Stimulated activated CD4-positive, alpha-beta T cell treated with anti-CD3 and anti-CD28 coated beads, Interleukin-15, amount 100 ng/mL, for 24 hours (primary cell): ENCODE measurements at regions not wholly inside any gene's neighbourhood (a gene's known extent, or its start where the extent isn't known, plus 50 kb on each side); places are given as distances from the start of the nearest gene placed in this dataset.

ENCODE experiments used
- DNase-seq: peaks from one replicate; pipeline ENCODE4 v3.0.0-alpha.2; 2020

DNA sequence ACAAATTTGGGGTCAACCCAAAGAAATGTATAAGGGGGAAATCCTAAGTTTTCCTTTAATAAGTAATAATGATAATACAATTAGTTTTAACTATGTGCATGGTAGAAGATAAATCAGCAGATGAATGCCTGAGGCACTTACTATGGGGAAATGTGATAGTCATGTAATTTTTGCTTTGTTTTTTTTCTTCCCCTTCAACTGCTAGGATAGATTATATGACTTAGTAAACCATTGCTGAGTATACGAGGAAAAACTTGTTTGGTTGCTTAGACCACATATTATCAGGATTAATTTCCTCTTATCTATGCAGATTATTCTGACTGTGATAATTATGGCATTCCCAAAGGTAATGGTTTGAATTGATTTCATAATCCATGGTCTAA lies 181.1 kb downstream of the TGFB2 start:
- DNase-seq: no peak

DNA sequence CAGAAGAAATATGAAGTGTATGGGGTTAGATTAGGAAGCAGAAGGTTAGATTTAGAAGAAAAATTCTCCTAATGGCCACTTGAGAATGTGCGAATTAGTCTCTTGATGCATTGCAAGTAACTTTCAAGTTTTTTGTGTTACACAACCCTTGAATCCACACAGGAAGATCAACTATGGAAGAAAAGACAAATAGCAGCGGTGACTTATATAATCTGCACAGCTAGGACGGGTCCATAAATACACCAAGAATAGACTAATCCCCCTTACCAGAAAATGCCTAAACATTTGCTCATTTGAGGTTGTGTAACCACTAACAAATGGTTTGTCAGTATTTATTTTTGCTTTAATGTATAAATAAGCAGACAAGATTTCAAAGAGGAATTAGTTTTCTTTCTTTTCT lies 182.6 kb downstream of the TGFB2 start:
- no peak for DNase-seq

DNA sequence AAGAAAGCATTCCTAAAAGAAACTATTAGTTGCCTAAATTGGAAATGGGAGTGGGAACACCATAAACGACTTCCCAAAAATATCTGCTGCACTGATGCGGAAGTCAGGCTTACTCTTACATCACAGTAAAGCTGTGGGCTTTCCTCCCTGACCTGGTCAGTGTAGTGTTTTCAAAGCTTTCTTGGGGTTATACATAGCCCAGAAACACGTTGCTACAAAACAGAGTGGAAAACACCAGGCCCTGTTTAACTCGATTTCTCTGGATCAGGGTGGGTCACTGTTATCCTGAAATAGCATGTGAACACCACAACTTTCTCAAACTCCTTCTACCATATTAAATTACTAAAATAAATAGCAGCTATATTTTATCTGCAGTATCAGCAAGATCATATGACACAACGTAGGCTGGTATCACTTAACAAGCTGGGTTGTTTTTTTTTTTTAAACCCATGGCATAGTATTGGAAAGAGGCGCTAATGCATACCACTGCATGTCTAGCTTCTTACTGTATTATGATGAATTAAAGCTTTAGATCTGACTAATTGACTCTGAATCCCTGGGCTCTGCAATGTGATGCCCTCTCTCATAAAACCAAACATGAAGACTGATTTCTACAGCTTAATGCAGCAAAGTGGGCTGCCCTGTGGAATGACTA lies 184.6 kb downstream of the TGFB2 start:
- no peak for DNase-seq

DNA sequence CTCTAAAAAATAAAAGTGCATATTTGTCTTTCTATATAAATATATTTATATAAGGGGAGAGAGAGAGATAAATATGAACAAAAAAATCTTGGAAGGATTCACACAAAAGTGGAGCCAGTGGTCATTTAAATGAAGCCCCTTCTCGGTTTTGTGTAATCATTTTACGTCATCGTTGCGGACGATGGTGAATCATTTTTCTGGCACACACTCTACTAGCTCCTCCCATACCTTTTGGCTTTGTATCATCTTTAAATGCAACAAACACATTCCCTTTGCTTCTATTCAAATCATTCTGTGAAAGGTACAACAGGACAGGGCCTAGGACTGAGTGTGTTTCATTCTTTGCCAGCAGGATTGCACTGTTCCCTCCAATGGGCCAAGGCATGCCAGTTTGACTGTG lies 186.8 kb downstream of the TGFB2 start:
- no peak for DNase-seq

DNA sequence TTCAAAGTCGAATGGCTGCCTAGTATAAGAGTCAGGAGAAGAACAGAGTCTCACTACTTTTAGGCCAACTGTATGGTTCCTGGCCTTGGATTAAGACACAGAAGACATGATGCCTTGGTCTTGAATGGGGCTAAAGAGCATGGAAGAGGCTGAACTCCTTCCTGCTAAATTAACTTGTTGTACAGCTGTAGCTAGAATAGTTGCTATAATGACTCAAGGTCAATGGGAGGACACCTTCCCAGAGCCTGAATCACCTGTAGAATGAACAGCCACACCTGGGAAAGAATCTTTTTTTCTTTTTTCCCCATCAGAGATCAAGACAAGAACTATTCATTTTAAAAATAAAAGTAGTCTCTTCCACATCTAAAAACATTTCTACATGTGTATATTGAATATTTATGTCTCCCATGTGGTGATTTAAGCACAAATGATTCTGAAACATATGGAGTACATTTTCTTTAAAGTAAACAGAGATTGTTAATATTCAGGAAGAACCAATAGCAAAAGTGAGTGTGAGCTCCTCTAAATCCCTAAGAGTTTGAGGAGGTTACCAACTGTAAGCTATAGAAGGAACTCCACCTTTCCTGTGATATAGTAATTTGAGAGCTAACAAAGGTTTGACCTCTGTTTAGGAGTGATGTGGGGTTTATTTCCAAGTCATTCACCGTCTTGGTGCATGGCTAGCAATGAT lies 191.3 kb downstream of the TGFB2 start:
- no peak for DNase-seq

DNA sequence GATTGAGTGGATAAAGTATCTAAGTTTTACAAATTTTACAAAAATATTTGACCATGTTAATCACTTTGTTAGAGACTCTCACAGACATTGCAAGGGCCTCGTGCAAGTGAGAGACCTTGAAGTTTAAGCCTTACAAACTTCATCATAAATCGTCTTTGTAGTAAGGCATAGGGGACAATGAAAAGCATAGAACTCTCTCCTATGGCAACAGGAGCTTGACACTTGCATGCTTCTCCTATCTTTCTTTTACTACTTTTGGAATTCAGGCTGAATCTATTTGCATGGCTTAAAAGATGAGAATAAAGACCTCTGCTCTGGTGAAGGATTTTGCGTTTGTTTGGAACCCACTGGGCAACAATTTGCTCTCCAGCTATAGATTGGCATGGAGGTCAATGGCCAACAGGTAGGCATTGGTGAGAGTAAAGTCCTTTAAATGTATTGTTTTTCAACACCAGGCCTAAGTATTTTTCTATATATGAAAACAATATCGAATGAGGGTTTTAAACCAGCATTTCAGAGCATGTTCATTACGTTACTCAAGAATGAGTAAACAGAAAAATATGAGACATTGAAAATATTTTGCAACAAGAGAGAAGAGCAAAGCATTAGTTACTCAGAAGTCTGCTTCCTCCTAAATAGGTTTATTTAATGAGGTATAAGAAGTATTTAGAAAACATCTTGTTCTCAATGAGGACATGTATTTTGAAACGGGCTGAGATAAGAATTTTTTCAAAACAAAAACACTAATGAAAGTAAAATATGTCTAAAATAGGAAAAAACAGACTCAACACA lies 192.2 kb downstream of the TGFB2 start:
- no peak for DNase-seq

DNA sequence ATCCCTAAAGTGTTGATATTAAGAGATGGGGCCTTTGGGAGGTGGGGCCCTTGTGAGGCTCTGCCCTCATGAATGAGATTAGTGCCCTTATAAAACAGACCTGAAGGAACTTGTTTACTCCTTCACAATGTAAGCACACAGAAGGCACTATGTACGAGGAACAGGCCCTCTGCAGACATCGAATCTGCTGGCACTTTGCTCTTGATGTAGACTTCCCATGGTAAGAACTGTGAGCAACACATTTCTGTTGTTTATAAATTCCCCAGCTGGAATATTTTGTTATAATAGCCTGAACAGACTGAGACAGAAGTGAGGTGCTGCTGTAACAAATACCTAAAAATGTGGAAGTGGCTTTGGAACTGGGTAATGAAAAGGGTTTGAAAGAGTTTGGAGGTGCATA lies 193.2 kb downstream of the TGFB2 start:
- DNase-seq: no peak

DNA sequence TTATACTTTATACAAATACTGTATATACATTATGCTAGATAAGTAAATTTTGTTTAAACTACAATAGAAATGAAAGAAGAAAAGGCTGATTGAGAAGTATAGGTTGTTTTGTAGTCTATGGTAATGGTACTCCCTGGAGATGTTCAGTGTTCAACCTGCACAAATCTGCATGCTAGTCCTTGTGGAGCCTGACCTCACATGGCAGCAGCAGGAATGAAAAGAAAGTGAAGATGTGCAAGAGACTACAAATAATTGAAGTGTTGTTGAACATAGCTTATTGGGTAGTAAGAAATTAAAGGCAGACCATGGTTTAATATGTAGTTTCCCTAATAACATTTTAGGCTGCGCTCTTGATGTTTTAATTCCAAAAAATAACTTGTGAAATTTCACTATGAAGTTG lies 201.2 kb downstream of the TGFB2 start:
- no peak for DNase-seq

DNA sequence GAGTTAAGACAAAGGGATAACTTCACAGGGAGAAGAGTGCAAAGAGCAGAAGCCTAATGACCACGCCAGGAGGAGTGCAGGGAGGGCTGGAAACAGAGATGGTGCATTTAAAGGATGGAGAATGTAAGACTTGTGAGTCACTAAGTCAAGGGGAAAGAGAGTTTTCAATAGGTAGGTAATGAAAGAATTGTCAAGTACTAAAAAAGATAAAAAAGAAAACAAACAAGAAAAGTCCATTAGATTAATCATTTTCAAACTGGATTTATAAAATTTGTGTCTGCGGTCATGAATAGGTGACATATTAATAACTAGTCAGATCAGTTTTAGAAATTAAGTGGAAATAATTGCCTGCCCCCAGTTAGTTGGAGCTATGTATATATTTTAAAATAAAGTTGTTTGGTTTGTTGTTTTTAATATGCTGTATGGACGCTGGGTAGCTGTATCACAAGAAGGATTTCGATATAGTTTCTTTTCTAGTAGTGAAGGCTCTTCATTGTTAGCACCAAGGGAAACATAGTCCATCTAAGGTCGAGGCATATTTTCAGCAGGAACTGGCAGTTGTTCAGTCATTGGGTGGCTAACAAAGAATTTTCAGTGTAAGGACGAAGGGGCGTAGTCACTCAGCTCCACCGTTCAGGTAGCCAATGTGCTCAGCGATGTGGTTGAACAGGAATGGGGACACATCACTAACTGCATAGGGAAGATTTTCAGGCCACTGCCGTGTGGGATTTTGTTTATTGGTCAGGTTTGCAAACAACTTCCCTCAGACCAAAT lies 203.0 kb downstream of the TGFB2 start:
- no peak for DNase-seq

DNA sequence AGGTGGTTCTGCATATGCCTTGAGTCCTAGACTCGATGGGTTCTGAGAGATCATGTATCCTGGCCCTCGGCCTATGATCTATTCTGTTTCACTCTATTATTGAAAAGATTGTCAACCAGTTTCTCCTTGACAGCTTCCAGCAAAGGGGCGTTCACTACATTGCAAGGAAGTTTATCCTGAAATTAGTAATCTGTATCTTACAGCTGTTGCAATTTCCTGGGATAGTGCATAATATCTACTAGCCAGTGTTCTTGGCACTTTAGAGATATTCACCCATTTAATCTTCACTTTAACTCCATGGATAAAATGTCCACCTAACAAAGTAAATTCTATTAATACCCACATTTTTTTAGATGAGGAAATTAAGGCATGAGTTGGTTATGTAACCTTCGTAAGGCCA lies 203.6 kb downstream of the TGFB2 start:
- DNase-seq: no peak

DNA sequence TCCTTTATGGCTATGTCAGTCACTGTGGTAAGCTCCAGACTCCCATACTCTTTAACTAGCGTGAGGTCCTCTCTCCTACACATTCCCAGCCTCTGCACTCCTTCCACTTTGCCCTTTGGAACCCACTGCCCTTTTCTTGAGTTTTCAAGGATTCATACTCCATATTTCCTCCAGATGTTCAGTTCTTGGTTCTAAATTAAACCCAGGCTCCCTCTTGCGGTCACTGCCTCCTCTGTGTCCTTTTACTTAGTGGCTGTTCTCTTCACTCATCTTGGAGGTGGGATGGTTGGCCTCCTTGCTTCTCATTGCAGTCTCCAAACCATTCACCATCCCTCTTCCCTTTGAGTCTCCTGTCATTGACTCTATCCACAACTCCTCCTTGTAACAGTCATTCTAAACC lies 208.1 kb downstream of the TGFB2 start:
- DNase-seq: no peak

DNA sequence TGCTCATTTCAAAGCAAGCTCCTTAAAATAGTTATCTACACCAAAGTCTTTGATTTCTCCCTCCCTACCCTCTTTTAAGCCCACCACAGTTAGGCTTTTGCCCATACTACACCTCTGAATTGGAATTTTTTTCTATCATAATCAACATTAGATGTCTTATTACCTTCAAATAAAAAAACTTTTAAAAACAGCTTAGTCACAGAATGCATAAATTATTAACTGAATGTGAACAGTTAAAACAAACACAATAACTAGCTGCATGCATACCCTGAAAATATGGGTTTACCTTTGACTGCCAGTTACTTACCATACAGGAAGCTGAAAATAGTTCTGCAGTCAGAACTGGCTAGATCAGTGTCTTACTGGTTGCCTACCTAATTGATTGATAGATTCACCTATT lies 210.9 kb downstream of the TGFB2 start:
- no peak for DNase-seq

DNA sequence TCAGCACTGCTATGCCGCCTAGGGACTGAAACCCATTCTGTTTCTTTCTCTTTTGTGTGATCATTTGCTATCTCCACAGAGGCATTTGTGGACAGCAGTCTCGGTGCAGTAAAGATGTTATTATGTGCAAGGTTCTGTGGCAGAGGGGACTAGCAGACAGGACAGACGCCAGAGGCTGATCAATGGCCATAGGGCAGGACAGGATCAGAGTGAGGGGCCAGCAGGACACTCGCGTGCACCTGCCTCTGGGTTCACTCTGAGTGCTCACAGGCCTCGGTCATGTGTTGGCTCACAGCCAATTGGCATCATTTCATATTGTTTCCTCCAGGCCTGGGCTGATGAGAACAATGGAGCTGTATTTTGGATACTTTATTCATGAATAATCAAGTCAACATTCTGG lies 212.6 kb downstream of the TGFB2 start:
- DNase-seq: no peak

DNA sequence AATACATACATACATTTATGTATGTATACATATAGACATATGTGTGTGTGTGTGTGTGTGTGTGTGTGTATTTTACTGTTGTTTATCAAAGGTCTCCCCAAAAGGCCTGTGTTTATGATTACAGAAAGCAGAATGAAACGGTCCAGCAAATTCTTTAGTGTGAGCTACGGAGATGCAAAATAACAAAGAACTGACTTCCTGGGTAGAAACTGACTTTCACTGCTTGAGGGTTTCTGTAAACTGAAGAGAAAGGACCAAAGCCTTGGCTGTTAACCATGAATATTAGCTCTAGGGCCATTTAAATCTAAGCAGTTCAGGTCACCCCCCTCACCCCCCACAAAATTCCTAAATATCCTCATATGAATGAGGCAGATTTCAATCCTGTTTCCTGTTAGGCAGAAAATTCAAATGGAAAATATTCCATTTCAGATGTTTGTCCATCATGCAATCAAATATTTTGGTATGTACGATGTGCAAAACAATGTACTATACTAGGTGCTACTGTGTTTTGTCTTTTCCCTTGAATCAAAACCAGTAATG lies 213.2 kb downstream of the TGFB2 start:
- DNase-seq: no peak

DNA sequence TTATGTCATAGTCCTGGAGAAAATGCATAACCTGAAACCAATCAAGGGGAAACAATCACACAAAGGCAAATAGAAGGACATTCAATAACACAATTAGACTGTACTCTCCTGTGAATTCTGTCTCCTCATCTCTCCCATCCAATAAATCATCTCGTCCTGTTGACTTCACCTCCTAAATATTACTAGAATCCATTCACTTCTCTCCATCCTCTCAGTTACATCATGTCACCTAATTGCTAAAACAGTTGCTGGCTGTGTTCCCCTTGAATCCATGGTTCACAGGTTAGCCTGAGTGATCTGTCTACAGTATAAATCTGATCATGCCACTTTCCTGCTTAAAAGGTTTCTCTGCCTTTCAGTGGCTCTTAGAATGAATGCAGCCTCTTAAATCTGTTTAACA lies 220.2 kb downstream of the TGFB2 start:
- no peak for DNase-seq

DNA sequence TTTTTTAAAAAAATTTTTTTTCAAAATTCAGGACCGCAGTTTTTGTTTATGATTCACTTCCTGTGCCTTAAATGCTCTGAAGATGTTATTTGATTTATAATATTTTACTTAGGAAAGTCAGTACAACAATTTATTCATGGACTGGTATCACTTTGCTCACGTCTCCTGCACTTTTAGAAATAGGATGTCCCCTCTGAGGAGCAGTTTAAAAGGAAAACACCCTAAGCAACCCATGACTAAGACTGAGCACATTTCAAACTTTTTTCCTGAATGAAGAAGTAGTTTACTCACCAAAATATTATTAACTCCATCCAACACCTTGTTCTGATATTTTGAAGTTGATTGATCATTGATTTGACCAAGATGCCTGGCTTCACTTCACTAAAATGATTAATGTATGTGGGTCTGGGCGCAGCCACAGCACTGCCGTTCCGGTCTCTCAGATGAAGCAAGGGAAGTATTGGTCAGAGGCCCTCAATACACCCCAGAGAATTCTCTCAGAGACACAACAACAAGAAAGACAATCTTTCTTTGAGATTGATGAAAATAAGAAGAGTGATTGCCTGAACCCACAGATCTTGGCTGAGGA lies 223.9 kb downstream of the TGFB2 start:
- DNase-seq: no peak

DNA sequence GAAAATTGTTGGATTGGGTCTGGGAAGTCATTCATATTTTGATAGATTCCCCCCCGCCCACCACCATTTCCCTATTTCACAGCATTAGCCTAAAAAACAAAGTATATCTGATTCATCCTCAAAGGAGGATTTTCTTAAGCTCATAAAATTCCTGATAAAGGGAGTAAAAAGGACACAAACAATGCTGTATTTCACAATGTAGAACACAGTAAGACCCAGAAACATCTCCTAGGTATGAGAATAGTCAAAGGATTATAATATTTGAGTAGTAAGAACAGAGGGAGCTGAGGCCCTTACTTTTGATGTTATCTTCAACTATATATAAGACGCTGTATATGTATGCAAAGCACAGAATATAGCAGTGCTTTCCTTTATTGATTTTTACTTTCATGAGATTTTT lies 225.3 kb downstream of the TGFB2 start:
- DNase-seq: no peak

DNA sequence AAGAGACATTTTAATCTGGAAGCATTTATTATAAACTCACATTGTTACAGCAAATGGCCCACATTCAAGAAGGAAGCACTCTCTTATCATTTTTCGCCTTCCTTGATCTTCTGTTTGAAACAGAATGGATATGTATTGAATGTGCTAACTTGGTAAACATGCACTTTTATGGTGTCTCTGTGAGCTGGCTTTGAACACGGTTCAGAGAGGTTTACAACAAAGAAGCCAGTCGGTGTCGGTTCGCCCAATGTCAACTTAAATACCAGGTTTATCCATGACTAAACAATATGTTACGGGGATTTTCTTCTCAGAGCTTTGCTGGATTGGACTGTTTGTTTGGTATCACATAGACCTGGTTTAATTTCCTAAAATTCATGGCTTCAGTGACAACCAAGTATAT lies 226.4 kb downstream of the TGFB2 start:
- DNase-seq: no peak

DNA sequence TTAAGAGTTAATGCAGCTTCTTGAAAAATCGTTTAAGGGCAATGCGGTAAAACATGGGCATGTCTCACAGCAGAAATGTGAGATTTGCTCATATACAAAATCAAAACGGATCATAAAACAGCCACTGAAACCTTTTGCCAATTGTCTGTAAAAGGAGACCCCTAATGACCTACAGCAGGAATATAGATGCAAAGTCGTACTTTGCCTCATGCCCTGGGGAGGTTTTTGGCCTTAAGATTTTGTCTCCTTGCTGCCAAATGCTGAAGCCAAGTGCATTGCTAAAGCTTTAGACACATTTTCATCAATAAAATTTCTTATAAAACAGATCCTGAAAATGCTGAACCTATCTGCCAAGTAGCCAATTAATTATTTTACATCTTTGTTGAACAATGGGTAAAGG lies 226.9 kb downstream of the TGFB2 start:
- DNase-seq: no peak

DNA sequence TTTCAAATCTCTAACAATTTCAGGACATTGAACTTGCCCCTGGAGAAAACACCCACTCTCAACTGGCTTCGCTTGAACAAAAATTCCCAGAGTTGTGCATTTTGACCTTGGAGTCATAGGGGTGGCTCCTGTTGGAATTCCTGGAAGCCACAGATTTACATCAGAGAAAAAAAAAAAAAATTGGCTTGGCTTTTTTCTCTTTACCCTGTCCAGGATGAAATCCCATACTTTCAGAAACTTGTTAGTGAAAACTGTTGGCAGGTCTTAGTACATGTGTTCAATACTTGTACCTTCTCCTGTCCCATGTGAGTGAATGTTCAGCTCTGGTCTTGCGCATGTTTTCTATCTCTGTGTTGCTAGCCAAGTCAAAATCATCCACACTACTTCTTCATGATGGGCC lies 228.8 kb downstream of the TGFB2 start:
- DNase-seq: no peak

DNA sequence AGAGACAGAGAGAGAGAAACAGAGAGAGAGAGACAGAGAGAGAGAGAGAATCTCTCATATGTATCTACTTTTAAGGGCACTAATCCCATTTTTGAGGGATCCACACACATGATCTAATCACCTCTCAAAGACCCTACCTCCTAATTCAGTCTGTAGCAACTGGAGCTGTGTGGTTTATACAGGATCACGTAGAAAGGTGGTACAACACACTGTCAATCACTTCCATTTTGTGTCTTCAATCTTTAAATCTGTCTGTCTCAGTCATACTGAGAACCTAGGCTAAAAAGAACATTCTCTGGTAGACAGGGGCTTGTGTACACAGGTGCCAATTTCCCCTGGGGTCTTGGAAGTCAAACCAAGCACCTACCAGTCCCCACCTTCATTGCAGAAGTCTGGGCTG lies 229.9 kb downstream of the TGFB2 start:
- DNase-seq: no peak

DNA sequence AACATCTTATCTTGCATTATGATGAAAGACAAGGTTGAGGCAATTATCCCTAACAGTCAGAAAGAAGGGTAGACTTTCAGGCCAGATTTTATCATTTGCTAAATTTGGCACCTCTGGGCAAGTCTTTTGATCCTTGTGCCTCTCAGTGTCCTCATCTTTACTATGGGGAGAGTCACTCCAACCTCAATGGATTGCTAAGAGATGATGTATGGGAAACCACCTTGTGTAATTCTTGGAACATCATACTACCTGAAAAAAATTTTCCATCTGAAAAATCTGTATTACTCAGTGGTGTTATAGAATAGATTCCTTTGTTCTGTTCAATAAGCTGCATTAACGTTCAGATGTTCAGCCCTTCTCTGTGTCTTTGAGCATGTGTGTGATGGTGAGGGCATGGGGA lies 230.7 kb downstream of the TGFB2 start:
- no peak for DNase-seq

DNA sequence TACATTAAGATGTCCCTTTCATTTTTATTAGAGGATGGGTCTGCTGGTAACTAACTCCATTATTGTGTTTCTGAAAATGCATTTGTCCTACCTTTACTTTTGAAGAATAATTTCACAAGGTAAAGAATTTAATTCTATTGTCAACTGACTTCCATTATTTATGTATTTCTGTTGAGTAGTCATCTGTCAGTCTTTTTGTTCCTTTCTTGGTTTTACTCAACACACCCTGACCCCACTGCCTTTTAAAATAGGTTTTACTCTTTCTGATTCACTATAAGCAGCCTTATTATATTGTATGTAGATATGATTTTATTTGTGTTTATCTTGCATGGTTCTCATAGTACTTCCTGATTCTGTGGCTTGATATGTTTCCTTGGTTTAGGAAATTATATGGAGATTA lies 237.5 kb downstream of the TGFB2 start:
- no peak for DNase-seq
